ENCODE measurements at regions not wholly inside any gene's neighbourhood (a gene's known extent, or its start where the extent isn't known, plus 50 kb on each side); places are given as distances from the start of the nearest gene placed in this dataset.

DNA sequence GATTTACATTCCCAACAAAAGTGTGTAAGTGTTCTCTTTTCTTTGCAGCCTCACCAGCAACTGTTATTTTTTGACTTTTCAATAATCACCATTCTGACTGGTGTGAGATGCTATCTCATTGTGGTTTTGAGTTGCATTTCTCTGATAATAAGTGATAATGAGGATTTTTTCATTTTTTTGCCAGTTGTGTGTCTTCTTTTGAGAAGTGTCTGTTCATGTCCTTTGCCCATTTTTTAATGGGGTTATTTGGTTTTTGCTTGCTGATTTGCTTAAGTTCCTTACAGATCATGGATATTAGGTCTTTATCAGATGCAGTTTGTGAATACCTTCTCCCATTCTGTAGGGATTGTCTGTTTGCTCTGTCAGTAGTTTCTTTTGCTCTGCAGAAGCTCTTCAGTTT, 107.7 kb downstream of the EHF start:
- TF ChIP-seq CTCF (IDR thresholded peaks at IDR 0.05) (no peak), POLR2A (IDR thresholded peaks at IDR 0.05) (no peak)
